ENCODE measurements at regions not wholly inside any gene's neighbourhood (a gene's known extent, or its start where the extent isn't known, plus 50 kb on each side); places are given as distances from the start of the nearest gene placed in this dataset.

DNA sequence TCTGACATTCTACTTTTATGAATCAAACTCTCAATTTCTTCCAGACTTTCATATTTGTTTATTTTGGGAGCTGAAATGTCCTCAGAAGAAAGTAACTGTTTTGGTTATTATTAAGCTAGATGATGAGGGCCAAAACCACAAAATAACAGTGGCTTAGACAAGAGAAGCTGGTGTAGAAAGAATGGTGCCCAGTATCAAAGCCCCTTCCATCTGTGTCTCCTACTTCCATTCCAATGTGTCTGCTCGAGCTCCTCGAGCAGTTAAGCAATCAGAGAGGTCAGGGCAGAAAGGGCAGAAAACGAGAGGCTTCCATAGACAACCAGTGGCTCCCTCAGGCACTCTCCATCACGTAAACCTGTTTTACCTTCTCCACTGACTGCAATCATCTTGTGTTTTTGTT is 59.7 kb upstream of the MAGI1 start:
- no peak for DNase-seq (ENCODE audit: low read depth, low spot score)
- Mint-ChIP-seq H3K27ac (ENCODE audit: unreplicated experiment) (no peak overlapping the region), H3K36me3 (ENCODE audit: low read depth) (no peaks in the 10 kb centered on the region), H3K27me3 (ENCODE audit: low read depth) (no peaks in the 10 kb centered on the region), H3K4me3 (no peak overlapping the region), H3K4me1 (peaks cover 12% of the 10 kb centered on the region), H3K9me3 (peaks cover 8% of the 10 kb centered on the region)
- TF ChIP-seq, protein P1, sequence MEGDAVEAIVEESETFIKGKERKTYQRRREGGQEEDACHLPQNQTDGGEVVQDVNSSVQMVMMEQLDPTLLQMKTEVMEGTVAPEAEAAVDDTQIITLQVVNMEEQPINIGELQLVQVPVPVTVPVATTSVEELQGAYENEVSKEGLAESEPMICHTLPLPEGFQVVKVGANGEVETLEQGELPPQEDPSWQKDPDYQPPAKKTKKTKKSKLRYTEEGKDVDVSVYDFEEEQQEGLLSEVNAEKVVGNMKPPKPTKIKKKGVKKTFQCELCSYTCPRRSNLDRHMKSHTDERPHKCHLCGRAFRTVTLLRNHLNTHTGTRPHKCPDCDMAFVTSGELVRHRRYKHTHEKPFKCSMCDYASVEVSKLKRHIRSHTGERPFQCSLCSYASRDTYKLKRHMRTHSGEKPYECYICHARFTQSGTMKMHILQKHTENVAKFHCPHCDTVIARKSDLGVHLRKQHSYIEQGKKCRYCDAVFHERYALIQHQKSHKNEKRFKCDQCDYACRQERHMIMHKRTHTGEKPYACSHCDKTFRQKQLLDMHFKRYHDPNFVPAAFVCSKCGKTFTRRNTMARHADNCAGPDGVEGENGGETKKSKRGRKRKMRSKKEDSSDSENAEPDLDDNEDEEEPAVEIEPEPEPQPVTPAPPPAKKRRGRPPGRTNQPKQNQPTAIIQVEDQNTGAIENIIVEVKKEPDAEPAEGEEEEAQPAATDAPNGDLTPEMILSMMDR (conservative IDR thresholded peaks at IDR 0.05) = no peak

DNA sequence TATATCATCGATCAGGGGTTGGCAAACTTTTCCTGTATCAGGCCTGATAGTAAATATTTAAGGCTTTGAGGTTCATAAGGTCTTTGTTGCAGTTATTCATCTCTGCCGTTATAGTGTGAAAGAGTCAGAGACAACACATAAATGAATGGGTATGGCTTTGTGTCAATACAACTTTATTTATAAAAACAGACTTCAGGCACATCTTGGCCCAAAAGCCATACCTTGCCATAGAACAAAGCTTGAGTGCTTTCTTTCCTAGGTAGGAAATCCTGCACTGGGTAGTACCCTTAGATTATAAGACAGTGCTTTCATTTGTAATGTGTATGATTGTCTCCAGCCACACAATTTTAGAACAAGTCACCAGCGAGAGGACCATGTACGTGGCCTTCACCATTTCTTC is 58.9 kb upstream of the MAGI1 start:
- no peak for DNase-seq (ENCODE audit: low read depth, low spot score)
- TF ChIP-seq, protein P1 (conservative IDR thresholded peaks at IDR 0.05) = no peak
- Mint-ChIP-seq H3K9me3 (peaks cover 8% of the 10 kb centered on the region), H3K4me3 (no peak overlapping the region), H3K27ac (ENCODE audit: unreplicated experiment) (no peak overlapping the region), H3K27me3 (ENCODE audit: low read depth) (no peaks in the 10 kb centered on the region), H3K4me1 (peaks cover 12% of the 10 kb centered on the region), H3K36me3 (ENCODE audit: low read depth) (no peaks in the 10 kb centered on the region)

DNA sequence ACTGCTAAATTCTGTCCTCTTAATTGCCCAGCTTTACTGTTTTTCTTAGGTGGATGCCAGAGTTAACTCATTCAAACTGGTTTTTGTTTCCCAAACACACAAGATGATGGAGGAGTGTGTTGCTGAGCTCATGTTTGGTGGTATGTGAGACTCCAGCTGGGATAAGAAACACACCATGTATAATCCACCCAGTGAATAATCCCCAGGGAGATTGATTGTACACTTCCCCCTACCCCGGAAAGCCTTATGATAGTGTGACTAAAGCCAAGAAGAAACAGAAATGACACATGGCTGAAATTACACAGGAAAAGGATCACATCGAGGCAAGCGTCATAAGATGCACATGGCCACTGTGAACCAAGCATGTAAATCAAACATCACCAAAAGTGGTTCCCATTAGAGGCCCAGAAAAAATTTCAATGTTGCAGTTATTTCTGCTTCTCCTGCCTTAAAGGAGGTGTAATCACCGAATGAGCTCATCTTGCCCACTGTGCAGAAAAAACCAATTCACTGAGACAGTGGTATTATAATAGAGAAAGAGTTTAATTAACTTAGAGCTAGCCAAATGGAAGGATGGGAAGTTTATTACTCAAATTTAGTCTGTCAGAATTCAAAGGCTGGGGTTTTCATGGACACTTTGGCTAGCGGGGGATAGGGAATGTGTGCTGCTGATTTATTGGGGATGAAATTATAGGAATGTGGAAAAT is 56.7 kb upstream of the MAGI1 start:
- TF ChIP-seq, protein P1 (conservative IDR thresholded peaks at IDR 0.05) = no peak
- Mint-ChIP-seq H3K27me3 (ENCODE audit: low read depth) (no peaks in the 10 kb centered on the region), H3K27ac (ENCODE audit: unreplicated experiment) (no peak overlapping the region), H3K36me3 (ENCODE audit: low read depth) (no peaks in the 10 kb centered on the region), H3K4me1 (peaks cover 12% of the 10 kb centered on the region), H3K4me3 (no peak overlapping the region), H3K9me3 (peaks cover 8% of the 10 kb centered on the region)
- no peak for DNase-seq (ENCODE audit: low read depth, low spot score)

DNA sequence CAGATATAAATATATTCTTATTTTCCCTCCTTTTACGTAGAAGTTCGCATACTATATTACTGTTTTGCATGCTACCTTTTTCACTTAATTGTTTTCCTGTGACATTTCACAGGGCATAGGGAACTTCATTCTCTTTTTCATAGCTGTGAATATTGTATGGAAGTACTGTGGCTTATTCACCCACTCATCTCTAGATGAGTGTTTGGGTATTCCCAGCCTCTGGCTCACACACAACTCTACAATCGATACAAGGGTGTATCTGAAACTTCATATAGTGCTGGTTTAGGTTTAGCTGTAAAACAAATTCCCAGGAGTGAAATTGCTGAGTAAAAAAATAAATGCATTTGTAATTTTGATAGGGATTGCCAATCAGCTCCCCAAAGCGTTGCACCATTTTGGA is 55.3 kb upstream of the MAGI1 start:
- H3K27ac Mint-ChIP-seq (ENCODE audit: unreplicated experiment) = no peak overlapping the region
- H3K27me3 Mint-ChIP-seq (ENCODE audit: low read depth) = no peaks in the 10 kb centered on the region
- peaks cover 8% of the 10 kb centered on the region for H3K9me3 Mint-ChIP-seq
- no peak for DNase-seq (ENCODE audit: low read depth, low spot score)
- no peaks in the 10 kb centered on the region for H3K4me1 Mint-ChIP-seq
- no peak overlapping the region for H3K4me3 Mint-ChIP-seq
- H3K36me3 Mint-ChIP-seq (ENCODE audit: low read depth) = no peaks in the 10 kb centered on the region
- TF ChIP-seq, protein P1 (conservative IDR thresholded peaks at IDR 0.05) = no peak

DNA sequence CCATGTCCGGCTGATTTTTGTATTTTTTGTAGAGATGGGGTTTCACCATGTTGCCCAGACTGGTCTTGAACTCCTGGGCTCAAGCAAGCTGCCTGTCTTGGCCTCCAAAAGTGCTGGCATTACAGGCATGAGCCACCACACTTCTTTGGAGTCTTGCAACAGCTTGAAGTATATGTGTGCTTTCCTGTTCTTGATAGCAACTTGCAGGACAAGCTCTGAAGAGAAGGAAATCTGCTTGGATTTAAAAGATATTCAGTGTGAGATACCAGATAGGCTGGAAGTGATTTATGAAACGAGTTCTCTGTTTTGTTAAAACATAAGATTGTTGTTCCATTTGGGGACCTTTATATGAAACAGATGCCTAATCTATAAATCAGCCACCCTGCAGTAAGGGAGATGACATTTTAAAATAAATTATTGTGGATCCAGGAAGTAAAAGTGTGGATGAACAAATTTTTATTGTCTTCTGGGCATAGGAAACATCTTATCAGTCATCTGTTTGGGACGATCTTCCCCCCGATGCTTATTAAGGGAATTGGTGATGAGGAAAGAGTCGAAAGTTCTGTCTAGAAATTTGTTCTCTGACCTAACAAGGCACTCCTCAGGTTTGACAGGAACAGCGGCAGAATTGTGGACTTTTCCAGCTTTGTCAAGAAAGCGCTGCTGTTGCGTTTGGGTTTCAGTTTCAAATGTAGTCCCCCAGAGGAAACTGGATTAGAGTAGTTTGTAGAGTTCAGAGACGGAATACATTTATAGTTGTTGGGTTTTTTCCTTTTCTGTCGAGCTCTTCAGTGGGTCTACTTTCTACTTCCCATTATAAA is 53.7 kb upstream of the MAGI1 start:
- Mint-ChIP-seq H3K4me1 (no peaks in the 10 kb centered on the region), H3K4me3 (no peak overlapping the region), H3K27me3 (ENCODE audit: low read depth) (no peaks in the 10 kb centered on the region), H3K36me3 (ENCODE audit: low read depth) (no peaks in the 10 kb centered on the region), H3K27ac (ENCODE audit: unreplicated experiment) (no peak overlapping the region), H3K9me3 (peaks cover 8% of the 10 kb centered on the region)
- TF ChIP-seq, protein P1 (conservative IDR thresholded peaks at IDR 0.05) = no peak
- DNase-seq (ENCODE audit: low read depth, low spot score) = no peak
